ENCODE measurements at regions not wholly inside any gene's neighbourhood (a gene's known extent, or its start where the extent isn't known, plus 50 kb on each side); places are given as distances from the start of the nearest gene placed in this dataset.

DNA sequence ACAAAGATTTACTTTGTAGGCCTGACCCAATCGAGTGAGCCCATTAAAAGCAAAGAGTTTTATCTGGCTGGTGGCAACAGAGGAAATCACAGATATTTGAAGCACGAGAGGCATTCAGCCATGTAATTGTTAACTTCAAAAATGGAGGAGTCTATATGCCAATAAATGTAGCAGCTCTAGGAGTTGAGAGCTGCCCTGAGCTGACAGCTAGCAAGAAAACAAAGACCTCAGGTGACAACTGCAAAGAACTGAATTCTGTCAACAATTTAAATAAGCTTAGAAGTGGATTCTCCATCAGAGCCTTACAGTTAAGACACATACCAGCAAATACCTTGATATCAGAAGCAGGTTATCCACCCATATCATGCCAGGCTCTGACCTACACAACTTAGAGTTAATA, 463.1 kb upstream of the NEGR1 start:
- TF ChIP-seq JUNB (IDR thresholded peaks at IDR 0.05; ENCODE audit: unreplicated experiment): no peak
- Histone ChIP-seq H2AFZ (no peak overlapping the region), H3K27me3 (ENCODE audit: insufficient read depth) (no peaks in the 10 kb centered on the region), H3K36me3 (ENCODE audit: insufficient read depth) (no peaks in the 10 kb centered on the region), H3K4me3 (no peak overlapping the region), H4K20me1 (replicated peaks; ENCODE audit: insufficient read depth) (no peaks in the 10 kb centered on the region), H3K79me2 (replicated peaks; ENCODE audit: insufficient read depth) (no peaks in the 10 kb centered on the region), H3K4me1 (ENCODE audit: insufficient read depth) (no peaks in the 10 kb centered on the region), H3K9me2 (ENCODE audit: insufficient read depth) (no peaks in the 10 kb centered on the region), H3K27ac (ENCODE audit: low read depth) (no peak overlapping the region), H3F3A (replicated peaks; ENCODE audit: low read depth) (no peaks in the 10 kb centered on the region), H3K4me2 (no peak overlapping the region)
- DNase-seq (ENCODE audit: low spot score) (no peak), ATAC-seq (no peak)
- H3K36me3 Mint-ChIP-seq (ENCODE audit: low read depth): no peaks in the 10 kb centered on the region
- H3K4me1 Mint-ChIP-seq: no peaks in the 10 kb centered on the region
- H3K4me3 Mint-ChIP-seq: no peak overlapping the region
- no peak overlapping the region for H3K27ac Mint-ChIP-seq
- no peaks in the 10 kb centered on the region for H3K27me3 Mint-ChIP-seq (ENCODE audit: insufficient read depth, low read depth, poor library complexity)
- no peaks in the 10 kb centered on the region for H3K9me3 Mint-ChIP-seq

- Histone ChIP-seq H3K27ac (ENCODE audit: low read depth) (no peak overlapping the region), H3K9me2 (ENCODE audit: insufficient read depth) (no peaks in the 10 kb centered on the region; the same call in 1 of the 2 replicates), H3F3A (replicated peaks; ENCODE audit: low read depth) (no peaks in the 10 kb centered on the region), H3K79me2 (replicated peaks; ENCODE audit: insufficient read depth) (no peaks in the 10 kb centered on the region), H3K4me3 (no peak overlapping the region), H2AFZ (no peak overlapping the region), H3K27me3 (ENCODE audit: insufficient read depth) (no peaks in the 10 kb centered on the region), H4K20me1 (replicated peaks; ENCODE audit: insufficient read depth) (no peaks in the 10 kb centered on the region), H3K4me1 (ENCODE audit: insufficient read depth) (no peaks in the 10 kb centered on the region), H3K36me3 (ENCODE audit: insufficient read depth) (no peaks in the 10 kb centered on the region), H3K4me2 (no peak overlapping the region)
- DNase-seq (ENCODE audit: low spot score): no peak
- Mint-ChIP-seq H3K27me3 (ENCODE audit: insufficient read depth, low read depth, poor library complexity) (no peaks in the 10 kb centered on the region), H3K9me3 (peaks cover 7% of the 10 kb centered on the region; the same call in 1 of the 3 replicates), H3K36me3 (ENCODE audit: low read depth) (no peaks in the 10 kb centered on the region), H3K4me1 (no peaks in the 10 kb centered on the region), H3K27ac (no peak overlapping the region), H3K4me3 (no peak overlapping the region)
- no peak for ATAC-seq
- no peak for TF ChIP-seq ZNF114 (CRISPR knock-in tag; IDR thresholded peaks at IDR 0.05)
- no peak for TF ChIP-seq JUNB (IDR thresholded peaks at IDR 0.05; ENCODE audit: unreplicated experiment)
- TF ChIP-seq, protein P1, sequence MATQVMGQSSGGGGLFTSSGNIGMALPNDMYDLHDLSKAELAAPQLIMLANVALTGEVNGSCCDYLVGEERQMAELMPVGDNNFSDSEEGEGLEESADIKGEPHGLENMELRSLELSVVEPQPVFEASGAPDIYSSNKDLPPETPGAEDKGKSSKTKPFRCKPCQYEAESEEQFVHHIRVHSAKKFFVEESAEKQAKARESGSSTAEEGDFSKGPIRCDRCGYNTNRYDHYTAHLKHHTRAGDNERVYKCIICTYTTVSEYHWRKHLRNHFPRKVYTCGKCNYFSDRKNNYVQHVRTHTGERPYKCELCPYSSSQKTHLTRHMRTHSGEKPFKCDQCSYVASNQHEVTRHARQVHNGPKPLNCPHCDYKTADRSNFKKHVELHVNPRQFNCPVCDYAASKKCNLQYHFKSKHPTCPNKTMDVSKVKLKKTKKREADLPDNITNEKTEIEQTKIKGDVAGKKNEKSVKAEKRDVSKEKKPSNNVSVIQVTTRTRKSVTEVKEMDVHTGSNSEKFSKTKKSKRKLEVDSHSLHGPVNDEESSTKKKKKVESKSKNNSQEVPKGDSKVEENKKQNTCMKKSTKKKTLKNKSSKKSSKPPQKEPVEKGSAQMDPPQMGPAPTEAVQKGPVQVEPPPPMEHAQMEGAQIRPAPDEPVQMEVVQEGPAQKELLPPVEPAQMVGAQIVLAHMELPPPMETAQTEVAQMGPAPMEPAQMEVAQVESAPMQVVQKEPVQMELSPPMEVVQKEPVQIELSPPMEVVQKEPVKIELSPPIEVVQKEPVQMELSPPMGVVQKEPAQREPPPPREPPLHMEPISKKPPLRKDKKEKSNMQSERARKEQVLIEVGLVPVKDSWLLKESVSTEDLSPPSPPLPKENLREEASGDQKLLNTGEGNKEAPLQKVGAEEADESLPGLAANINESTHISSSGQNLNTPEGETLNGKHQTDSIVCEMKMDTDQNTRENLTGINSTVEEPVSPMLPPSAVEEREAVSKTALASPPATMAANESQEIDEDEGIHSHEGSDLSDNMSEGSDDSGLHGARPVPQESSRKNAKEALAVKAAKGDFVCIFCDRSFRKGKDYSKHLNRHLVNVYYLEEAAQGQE (IDR thresholded peaks at IDR 0.05; ENCODE audit: unreplicated experiment): no peak
Measured at GRCh38 chr1:72734415-72734814, 452.1 kb upstream of the NEGR1 start.

DNA sequence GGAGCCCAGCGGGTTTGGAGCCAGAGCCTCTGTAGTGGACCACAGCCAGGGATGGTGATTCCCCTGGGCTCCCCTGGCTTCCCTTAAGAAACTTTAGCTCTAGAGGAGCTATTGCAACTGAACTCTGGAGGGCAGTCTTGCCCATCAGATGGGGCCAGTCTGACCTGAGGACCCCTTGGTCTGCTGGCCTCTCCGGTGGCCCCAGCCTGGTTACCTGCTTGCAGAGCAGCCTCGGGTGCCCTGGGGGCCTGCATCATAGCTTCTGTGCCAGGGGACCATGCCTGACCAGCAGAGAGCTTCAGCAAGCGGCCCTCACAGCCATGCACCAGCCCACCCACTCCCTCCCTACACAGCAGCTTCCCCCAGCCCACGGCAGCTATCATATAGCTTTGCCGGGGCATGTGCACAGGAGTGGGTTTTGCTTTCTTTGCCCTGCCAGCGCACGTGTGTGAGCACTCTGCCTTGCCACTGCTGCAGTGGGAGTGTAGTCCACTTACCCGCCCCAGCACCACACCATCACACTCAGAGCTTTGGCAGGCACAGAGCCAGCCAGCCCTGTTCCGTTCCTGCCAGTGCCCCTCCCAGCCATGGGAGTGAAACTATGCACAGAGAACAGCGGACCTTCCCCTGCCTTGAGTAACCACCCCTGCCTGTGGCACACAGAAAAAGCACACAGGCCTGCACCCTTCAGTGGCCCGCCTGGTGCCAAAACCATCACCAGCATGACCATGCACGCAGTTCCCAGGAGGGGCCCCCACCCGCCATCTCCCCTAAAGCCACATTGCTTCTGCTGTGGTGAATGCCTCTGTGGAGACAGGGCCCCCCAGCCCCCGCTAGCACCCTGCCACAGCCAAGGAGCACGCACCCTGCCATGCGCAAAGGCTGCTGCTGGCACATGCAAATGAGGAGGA, 442.9 kb upstream of the NEGR1 start:
- no peak overlapping the region for H3K27ac Mint-ChIP-seq
- no peak for TF ChIP-seq ZNF331 (CRISPR knock-in tag; IDR thresholded peaks at IDR 0.05; ENCODE audit: low read depth)
- TF ChIP-seq CTCF (conservative IDR thresholded peaks at IDR 0.05; ENCODE audit: low read depth in 2 of 2): peak; percentile 69 to 90
- no peaks in the 10 kb centered on the region for H3K9me2 ChIP-seq (ENCODE audit: insufficient read depth)

More for the DNA sequence above, 442.9 kb upstream of the NEGR1 start:
- Histone ChIP-seq H3K4me1 (ENCODE audit: insufficient read depth) (peaks cover 5% of the 10 kb centered on the region; the same call in 1 of the 2 replicates), H3K36me3 (ENCODE audit: insufficient read depth) (no peaks in the 10 kb centered on the region), H3K79me2 (replicated peaks; ENCODE audit: insufficient read depth) (no peaks in the 10 kb centered on the region), H3K27me3 (ENCODE audit: insufficient read depth) (no peaks in the 10 kb centered on the region), H3K4me3 (no peak overlapping the region), H3F3A (replicated peaks; ENCODE audit: low read depth) (no peaks in the 10 kb centered on the region), H3K4me2 (no peak overlapping the region), H3K27ac (ENCODE audit: low read depth) (no peak overlapping the region), H4K20me1 (replicated peaks; ENCODE audit: insufficient read depth) (no peaks in the 10 kb centered on the region), H2AFZ (0 out of 2 replicates have a peak overlapping the region, but pooled peaks have one; percentile 5)
- H3K4me1 Mint-ChIP-seq: peaks cover 2% of the 10 kb centered on the region; the same call in 1 of the 3 replicates
- no peaks in the 10 kb centered on the region for H3K27me3 Mint-ChIP-seq (ENCODE audit: insufficient read depth, low read depth, poor library complexity)
- peak; percentile 99 for ATAC-seq
- no peak overlapping the region for H3K4me3 Mint-ChIP-seq
- H3K36me3 Mint-ChIP-seq (ENCODE audit: low read depth): no peaks in the 10 kb centered on the region
- no peaks in the 10 kb centered on the region for H3K9me3 Mint-ChIP-seq
- DNase-seq (ENCODE audit: low spot score): peak; percentile 83

Measured in GM23338 (cell line).